ENCODE measurements at regions not wholly inside any gene's neighbourhood (a gene's known extent, or its start where the extent isn't known, plus 50 kb on each side); places are given as distances from the start of the nearest gene placed in this dataset.

GRCh38 chr14:96617635-96618034 lies 115.5 kb downstream of the PAPOLA start:
- ATAC-seq (no peak), DNase-seq (no peak)
- H3K4me1 Mint-ChIP-seq = no peaks in the 10 kb centered on the region
- H3K36me3 Mint-ChIP-seq = no peaks in the 10 kb centered on the region
- H3K27me3 Mint-ChIP-seq = peaks cover 22% of the 10 kb centered on the region
- H3K4me3 Mint-ChIP-seq = no peak overlapping the region
- H3K9me3 Mint-ChIP-seq (ENCODE audit: low read depth) = no peaks in the 10 kb centered on the region
- CTCF ChIA-PET = no interaction called here
- no peak overlapping the region for H3K27ac Mint-ChIP-seq

DNA sequence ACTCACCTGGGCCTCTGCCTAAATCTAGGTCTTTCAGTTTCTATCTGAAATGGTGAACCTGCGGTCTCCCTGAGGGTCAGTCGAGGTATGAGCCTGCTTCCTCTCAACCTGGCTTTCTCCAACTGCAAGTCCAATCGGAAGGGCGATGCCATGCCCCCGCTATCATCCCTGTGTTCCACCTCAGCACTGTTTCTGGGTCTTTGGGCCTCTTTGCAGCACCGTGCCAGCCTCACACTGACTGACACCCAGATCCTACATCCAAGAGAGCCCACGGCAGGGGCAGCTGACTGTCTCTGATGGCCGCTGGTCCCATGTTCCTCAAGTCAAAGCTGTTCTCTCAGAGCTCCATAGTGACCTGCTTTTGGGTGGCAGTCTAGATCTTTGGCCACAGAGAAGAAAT lies 120.7 kb downstream of the PAPOLA start:
- no peaks in the 10 kb centered on the region for H3K36me3 Mint-ChIP-seq
- no peaks in the 10 kb centered on the region for H3K9me3 Mint-ChIP-seq (ENCODE audit: low read depth)
- ATAC-seq (no peak), DNase-seq (no peak)
- CTCF ChIA-PET = no interaction called here
- H3K4me3 Mint-ChIP-seq = no peak overlapping the region
- no peaks in the 10 kb centered on the region for H3K4me1 Mint-ChIP-seq
- no peak overlapping the region for H3K27ac Mint-ChIP-seq
- H3K27me3 Mint-ChIP-seq = peaks cover 13% of the 10 kb centered on the region

DNA sequence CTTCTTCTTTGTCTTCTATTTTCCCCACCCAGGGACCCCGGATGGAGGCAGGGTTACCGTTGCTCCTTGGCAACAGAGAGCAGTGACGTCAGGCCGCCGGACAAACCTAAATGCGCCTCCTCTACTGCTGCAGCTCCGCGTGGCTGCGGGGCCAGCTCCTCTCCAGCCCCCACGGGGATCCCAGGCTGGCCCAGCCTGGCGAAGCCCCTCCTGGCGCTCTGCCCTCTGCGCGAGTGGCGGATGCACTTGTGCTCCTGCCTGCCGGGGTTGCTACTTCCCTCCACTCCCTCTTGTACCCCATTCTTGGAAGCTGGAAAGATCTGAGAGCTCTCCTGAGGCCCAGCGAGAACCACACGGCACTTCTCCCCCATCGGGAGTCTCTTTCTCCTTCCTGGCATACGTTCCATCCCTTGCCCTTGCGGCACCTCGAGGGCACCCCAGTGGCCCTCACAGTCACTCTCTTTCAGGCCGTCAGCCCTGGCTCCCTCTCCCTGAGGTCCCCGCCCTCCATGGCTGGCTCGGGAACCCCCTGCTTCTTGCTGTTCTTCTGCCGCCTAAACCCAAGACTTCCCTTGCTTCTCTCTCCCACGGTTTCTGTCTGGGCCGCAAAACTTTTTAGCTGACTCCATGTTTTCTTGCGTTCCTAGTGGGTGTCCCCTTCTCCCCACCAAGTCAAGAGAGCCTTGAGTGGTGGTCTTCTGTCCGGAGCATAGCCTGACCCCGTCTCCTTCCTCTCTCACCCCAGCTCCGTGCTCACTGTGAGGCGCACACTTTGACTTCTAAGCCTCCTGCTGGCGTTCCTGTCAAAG lies 121.7 kb downstream of the PAPOLA start:
- no peaks in the 10 kb centered on the region for H3K4me1 Mint-ChIP-seq
- no peaks in the 10 kb centered on the region for H3K9me3 Mint-ChIP-seq (ENCODE audit: low read depth)
- no peak overlapping the region for H3K27ac Mint-ChIP-seq
- H3K4me3 Mint-ChIP-seq = no peak overlapping the region
- H3K36me3 Mint-ChIP-seq = no peaks in the 10 kb centered on the region
- DNase-seq (no peak), ATAC-seq (no peak)
- CTCF ChIA-PET = no interaction called here
- H3K27me3 Mint-ChIP-seq = peaks cover 13% of the 10 kb centered on the region

DNA sequence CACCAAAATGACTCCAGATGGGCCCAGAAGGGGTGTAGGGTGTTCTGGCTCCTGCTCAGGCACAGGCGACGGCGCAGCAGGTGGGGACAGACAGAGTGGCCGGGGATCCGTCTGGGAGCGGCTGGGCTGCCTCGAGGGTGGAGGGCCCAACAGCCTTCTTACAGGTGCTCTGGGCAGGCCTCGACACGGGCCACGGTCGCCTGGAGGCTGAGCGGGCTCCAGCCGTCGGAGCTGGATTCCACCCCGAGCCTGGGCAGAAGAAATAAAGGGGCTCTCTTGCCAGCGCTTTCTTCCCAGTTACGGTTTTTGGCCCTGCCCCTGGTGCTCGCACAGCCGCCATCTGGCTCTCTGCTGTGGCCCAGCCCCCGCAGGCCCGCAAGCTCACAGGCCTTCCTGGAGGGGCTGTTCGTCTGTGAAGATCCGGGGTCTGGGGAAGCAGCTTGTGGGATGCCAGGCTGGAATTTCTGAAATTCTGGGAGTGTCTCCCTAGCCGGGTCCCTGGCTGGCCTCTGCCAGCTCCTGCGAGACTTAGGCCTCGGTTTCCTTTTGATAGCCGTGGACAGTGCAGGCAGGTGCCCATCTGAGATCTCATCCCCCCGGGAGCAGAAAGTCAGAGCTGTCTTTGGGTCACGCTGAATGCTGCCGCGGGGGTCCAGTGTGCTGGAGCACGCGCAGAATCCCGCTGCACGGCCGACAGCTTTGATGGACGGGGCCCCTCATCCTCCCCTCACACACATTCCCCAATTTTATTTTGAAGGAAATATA lies 122.7 kb downstream of the PAPOLA start:
- Mint-ChIP-seq H3K36me3 (no peaks in the 10 kb centered on the region), H3K27ac (no peak overlapping the region), H3K4me1 (no peaks in the 10 kb centered on the region), H3K4me3 (no peak overlapping the region), H3K9me3 (ENCODE audit: low read depth) (no peaks in the 10 kb centered on the region), H3K27me3 (peaks cover 10% of the 10 kb centered on the region)
- ATAC-seq (no peak), DNase-seq (no peak)
- CTCF ChIA-PET = no interaction called here

DNA sequence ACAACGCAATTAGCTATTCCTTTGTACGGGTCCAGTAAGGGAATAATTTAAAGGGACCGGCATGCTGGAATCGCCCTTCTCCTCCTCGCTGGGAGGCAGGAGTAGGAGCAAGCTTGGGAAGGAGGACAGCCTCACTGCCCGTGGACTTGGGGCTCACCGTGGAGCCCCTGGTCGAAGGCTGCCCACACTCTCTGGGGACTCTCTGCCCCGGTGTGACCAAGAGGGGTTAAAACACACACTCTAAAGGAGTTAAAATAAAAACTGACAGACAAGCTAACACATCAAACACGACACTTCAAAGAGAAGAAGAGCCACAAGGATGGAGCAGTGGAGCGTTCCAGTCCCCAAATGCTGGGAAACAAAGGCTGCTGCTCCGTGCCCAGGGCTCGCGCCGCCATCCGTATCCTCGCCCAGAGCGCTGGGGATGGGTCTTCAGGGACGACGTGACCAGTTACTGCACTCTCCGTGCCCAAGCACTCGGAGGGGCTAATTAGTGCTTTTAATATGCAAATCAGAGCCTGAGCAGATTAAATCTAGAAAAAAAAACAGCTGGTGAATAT lies 123.3 kb downstream of the PAPOLA start:
- Mint-ChIP-seq H3K36me3 (no peaks in the 10 kb centered on the region), H3K27ac (no peak overlapping the region), H3K4me3 (no peak overlapping the region), H3K27me3 (peaks cover 10% of the 10 kb centered on the region), H3K4me1 (no peaks in the 10 kb centered on the region), H3K9me3 (ENCODE audit: low read depth) (no peaks in the 10 kb centered on the region)
- DNase-seq (peak; percentile 38), ATAC-seq (no peak)
- CTCF ChIA-PET = no interaction called here

DNA sequence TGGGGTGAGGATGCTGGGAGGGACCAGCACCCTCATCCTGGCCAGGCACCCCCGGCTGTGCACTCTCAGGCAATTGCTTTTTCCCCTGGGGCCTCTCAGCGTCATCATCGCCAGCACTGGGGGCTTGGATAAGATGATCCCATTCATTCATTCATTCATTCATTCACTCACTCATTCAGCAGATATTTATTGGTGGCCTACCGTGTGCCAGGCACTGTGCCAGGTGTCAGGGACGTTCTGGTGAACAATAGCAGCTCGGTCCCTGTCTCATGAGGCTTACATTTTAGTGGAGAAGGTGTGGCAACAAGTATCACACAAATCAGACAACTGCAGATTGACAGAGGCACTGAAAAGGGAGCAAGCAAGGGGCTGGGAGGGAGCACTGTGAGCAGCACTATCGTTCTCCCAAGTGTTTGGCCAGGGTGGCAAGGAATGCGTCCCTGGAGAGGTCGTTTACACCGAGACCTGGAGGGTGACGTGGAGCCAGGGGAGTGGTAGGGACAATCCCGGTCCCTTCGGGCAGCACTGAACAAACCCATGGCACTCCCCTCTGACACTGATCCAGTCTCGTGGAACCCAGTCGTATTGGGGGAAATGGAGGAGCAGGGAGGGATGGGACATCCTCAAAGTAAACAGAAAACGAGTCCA lies 124.1 kb downstream of the PAPOLA start:
- no peak overlapping the region for H3K4me3 Mint-ChIP-seq
- CTCF ChIA-PET = no interaction called here
- no peaks in the 10 kb centered on the region for H3K36me3 Mint-ChIP-seq
- H3K9me3 Mint-ChIP-seq (ENCODE audit: low read depth) = no peaks in the 10 kb centered on the region
- H3K27ac Mint-ChIP-seq = no peak overlapping the region
- no peak for ATAC-seq
- H3K4me1 Mint-ChIP-seq = no peaks in the 10 kb centered on the region
- H3K27me3 Mint-ChIP-seq = peaks cover 9% of the 10 kb centered on the region
- peak; percentile 33 for DNase-seq

DNA sequence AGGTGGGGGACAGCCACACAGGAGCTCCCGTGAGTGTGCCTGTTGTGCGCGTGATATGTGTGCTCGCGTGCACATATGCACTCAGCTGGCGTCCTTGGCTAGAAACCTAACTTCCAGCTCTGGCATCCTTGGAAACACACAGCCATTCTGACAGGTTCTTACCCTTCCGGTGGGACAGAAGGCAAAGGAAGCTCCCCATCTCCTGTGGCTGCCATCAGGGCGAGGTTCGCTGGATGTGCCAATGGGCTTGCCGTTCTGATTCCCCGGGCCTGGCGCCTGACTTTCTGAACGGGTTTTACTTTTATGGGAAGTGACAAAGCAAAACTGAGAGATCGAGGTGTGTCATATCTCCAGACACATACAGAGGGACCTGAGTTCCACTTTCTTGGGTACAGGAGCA lies 124.7 kb downstream of the PAPOLA start:
- CTCF ChIA-PET = no interaction called here
- no peak overlapping the region for H3K27ac Mint-ChIP-seq
- H3K27me3 Mint-ChIP-seq = peaks cover 4% of the 10 kb centered on the region
- DNase-seq (peak; percentile 39), ATAC-seq (no peak)
- H3K9me3 Mint-ChIP-seq (ENCODE audit: low read depth) = no peaks in the 10 kb centered on the region
- no peaks in the 10 kb centered on the region for H3K4me1 Mint-ChIP-seq
- no peaks in the 10 kb centered on the region for H3K36me3 Mint-ChIP-seq
- H3K4me3 Mint-ChIP-seq = no peak overlapping the region

GRCh38 chr14:96627386-96627785 lies 125.2 kb downstream of the PAPOLA start:
- ATAC-seq (no peak), DNase-seq (no peak)
- H3K4me1 Mint-ChIP-seq = no peaks in the 10 kb centered on the region
- CTCF ChIA-PET = no interaction called here
- H3K36me3 Mint-ChIP-seq = no peaks in the 10 kb centered on the region
- peaks cover 4% of the 10 kb centered on the region for H3K27me3 Mint-ChIP-seq
- H3K4me3 Mint-ChIP-seq = no peak overlapping the region
- no peak overlapping the region for H3K27ac Mint-ChIP-seq
- no peaks in the 10 kb centered on the region for H3K9me3 Mint-ChIP-seq (ENCODE audit: low read depth)

DNA sequence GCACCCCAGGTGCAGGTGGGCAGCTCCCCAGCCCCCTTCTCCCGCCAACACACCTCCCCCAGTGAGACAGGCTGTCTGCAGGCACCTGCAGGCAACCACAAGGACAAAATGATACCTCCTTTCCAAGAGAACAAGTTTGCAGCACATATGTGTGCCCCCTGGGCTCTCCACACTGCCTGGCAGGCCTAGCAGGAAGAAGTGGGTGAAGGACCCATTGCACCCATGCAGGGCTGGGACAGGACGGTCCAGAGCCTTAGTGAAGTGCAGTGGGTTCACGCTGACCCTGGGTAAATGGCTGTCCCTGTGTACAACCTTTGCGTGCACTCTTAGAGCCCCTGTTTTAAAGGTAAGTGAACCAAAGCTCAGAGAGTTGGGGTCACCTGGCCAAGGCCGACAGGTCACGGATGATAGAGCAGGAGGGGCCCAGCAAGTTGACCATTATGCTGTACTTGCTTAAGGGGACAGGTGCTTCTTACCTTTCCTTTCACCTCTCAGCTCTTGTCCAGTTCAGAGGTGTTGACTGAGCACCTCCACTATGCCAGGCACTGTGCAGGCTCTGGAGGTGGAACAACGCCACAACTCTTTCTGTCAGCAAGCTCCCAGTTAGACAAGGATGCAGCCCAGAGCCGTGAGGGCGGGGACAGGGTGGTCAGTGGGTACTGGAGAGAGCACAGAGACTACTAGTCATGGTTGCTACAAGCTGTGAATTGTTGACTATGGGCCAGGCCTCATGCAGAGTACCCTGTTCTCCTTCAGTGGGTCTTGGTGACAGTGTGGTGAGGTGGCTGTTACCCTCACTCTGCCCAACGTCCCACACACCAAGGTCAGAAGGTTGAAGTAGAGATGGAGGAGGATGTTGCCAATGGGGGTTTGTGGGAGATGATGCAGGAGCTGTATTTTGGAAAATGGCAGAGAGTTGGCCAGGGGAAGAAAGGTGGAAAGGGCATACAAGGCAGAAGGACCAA lies 125.9 kb downstream of the PAPOLA start:
- DNase-seq = peak; percentile 21
- Mint-ChIP-seq H3K4me1 (no peaks in the 10 kb centered on the region), H3K9me3 (ENCODE audit: low read depth) (no peaks in the 10 kb centered on the region), H3K27ac (no peak overlapping the region), H3K27me3 (no peaks in the 10 kb centered on the region), H3K36me3 (no peaks in the 10 kb centered on the region), H3K4me3 (no peak overlapping the region)
- CTCF ChIA-PET = no interaction called here
- no peak for ATAC-seq

DNA sequence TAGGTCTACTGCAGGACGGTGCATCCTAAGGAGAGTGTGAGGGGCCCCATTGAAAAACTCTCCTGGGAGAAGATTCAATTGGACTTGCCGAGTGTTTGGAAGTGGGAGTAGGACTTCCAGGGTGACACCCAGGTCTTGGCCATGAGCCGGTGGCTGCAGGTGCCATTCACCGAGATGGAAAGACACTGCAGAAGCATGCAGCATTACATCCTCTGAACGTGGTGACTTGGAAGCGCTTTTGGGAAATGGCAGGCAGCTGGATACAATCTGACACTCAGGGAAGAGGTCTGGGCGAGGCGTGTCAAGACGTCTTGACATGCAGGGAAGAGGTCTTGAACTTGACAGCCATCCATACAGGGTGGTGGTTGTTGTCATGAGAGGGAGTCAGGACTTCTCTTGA lies 126.9 kb downstream of the PAPOLA start:
- ATAC-seq (no peak), DNase-seq (no peak)
- H3K9me3 Mint-ChIP-seq (ENCODE audit: low read depth) = no peaks in the 10 kb centered on the region
- no peaks in the 10 kb centered on the region for H3K4me1 Mint-ChIP-seq
- no peak overlapping the region for H3K4me3 Mint-ChIP-seq
- no peaks in the 10 kb centered on the region for H3K36me3 Mint-ChIP-seq
- CTCF ChIA-PET = no interaction called here
- H3K27ac Mint-ChIP-seq = no peak overlapping the region
- H3K27me3 Mint-ChIP-seq = no peaks in the 10 kb centered on the region

DNA sequence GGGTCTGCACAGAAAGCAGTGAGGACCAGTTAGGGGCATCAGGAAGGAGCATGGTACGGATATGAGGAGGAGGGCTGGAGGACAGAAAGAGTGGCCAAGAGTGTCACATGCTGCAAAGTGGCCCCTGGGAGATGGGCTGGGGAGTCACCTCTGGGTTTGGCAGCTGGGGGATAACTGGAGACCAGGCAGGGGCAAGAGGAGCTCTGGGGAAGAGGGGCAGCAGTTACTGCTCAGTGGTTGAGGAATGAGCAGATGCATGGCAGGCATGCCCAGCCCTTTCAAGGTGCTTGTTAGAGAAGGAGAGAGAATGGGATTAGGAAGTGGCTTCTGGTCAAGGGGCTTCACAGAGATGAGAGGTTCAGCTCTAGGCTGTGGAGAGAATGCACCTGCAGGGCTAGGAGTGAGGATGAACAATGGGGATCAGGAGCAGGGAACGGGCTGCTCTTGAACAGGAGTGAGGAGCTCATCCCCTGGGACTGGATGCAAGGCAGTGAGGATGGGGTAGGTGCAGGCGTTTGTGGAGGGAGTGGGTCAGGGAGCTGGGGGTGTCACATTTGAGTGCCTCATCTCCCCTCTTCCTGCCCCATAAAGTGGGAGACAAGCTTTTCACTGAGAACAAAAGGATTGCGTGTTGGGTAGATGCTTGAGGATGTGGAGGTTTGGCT lies 127.5 kb downstream of the PAPOLA start:
- Mint-ChIP-seq H3K4me3 (no peak overlapping the region), H3K27me3 (no peaks in the 10 kb centered on the region), H3K27ac (no peak overlapping the region), H3K4me1 (no peaks in the 10 kb centered on the region), H3K36me3 (no peaks in the 10 kb centered on the region), H3K9me3 (ENCODE audit: low read depth) (no peaks in the 10 kb centered on the region)
- ATAC-seq (no peak), DNase-seq (peak; percentile 37)
- CTCF ChIA-PET = no interaction called here

GRCh38 chr14:96630281-96630680 lies 128.1 kb downstream of the PAPOLA start:
- H3K27ac Mint-ChIP-seq = no peak overlapping the region
- DNase-seq = no peak
- no peaks in the 10 kb centered on the region for H3K4me1 Mint-ChIP-seq
- H3K27me3 Mint-ChIP-seq = no peaks in the 10 kb centered on the region
- CTCF ChIA-PET = no interaction called here
- no peak overlapping the region for H3K4me3 Mint-ChIP-seq
- H3K36me3 Mint-ChIP-seq = no peaks in the 10 kb centered on the region
- no peaks in the 10 kb centered on the region for H3K9me3 Mint-ChIP-seq (ENCODE audit: low read depth)
- ATAC-seq = no peak
